SKM-1 treated with dmso at 0.1 percent for 144 hours (cell line): ENCODE measurements at regions not wholly inside any gene's neighbourhood (a gene's known extent, or its start where the extent isn't known, plus 50 kb on each side); places are given as distances from the start of the nearest gene placed in this dataset.
"Not testable (repeated sequence)": the region's sequence is repeated elsewhere in the genome, so short reads cannot be mapped to it uniquely, and the experiment has no call there.

Experiments
- DNase-seq: peaks from one replicate; lab custom pipeline; 2025; ENCODE audit not compliant: unreplicated experiment; lab: John Stamatoyannopoulos, UW

GRCh38 chr5:102664616-102665335, 90.3 kb upstream of the PAM start:
- DNase-seq = no peak

- no peak for DNase-seq
Measured at GRCh38 chr5:102666164-102666946, 88.8 kb upstream of the PAM start.

- DNase-seq = no peak
Measured at GRCh38 chr5:102668220-102668932, 86.7 kb upstream of the PAM start.

- no peak for DNase-seq
Measured at GRCh38 chr5:102670224-102670836, 84.8 kb upstream of the PAM start.

- DNase-seq = not testable (repeated sequence)
Measured at GRCh38 chr5:102671033-102671734, 83.9 kb upstream of the PAM start.

GRCh38 chr5:102678267-102679058, 76.6 kb upstream of the PAM start:
- DNase-seq = no peak

GRCh38 chr5:102681403-102681983, 73.6 kb upstream of the PAM start:
- DNase-seq = peak; percentile 28

GRCh38 chr5:102682101-102682647, 72.9 kb upstream of the PAM start:
- no peak for DNase-seq

- not testable (repeated sequence) for DNase-seq
Measured at GRCh38 chr5:102688076-102688475, 67.0 kb upstream of the PAM start.

- DNase-seq = not testable (repeated sequence)
Measured at GRCh38 chr5:102688581-102689342, 66.3 kb upstream of the PAM start.

- DNase-seq = no peak
Measured at GRCh38 chr5:102690910-102691309, 64.2 kb upstream of the PAM start.

GRCh38 chr5:102691434-102691833, 63.7 kb upstream of the PAM start:
- DNase-seq = no peak

- DNase-seq = no peak
Measured at GRCh38 chr5:102700120-102700831, 54.8 kb upstream of the PAM start.

GRCh38 chr5:102700916-102701315, 54.2 kb upstream of the PAM start:
- DNase-seq = no peak

- peak; percentile 18 for DNase-seq
Measured at GRCh38 chr5:102701748-102702147, 53.4 kb upstream of the PAM start.
